AG10803 (cell line): ENCODE measurements at regions not wholly inside any gene's neighbourhood (a gene's known extent, or its start where the extent isn't known, plus 50 kb on each side); places are given as distances from the start of the nearest gene placed in this dataset.
"Not testable (repeated sequence)": the region's sequence is repeated elsewhere in the genome, so short reads cannot be mapped to it uniquely, and the experiment has no call there.

Source experiments
- DNase-seq: peaks from one replicate; pipeline ENCODE4 v3.0.0; 2010; ENCODE audit warnings: low read depth
- H3K4me3 ChIP-seq: 2 replicates; pipeline ENCODE4 v1.5.1; 2011; ENCODE audit warnings: mild to moderate bottlenecking, low read length, control low read depth
- CTCF ChIP-seq: conservative IDR thresholded peaks from 2 replicates; pipeline ENCODE4 v1.5.1; 2011; ENCODE audit warnings: mild to moderate bottlenecking, low read length, control low read depth, inconsistent platforms

DNA sequence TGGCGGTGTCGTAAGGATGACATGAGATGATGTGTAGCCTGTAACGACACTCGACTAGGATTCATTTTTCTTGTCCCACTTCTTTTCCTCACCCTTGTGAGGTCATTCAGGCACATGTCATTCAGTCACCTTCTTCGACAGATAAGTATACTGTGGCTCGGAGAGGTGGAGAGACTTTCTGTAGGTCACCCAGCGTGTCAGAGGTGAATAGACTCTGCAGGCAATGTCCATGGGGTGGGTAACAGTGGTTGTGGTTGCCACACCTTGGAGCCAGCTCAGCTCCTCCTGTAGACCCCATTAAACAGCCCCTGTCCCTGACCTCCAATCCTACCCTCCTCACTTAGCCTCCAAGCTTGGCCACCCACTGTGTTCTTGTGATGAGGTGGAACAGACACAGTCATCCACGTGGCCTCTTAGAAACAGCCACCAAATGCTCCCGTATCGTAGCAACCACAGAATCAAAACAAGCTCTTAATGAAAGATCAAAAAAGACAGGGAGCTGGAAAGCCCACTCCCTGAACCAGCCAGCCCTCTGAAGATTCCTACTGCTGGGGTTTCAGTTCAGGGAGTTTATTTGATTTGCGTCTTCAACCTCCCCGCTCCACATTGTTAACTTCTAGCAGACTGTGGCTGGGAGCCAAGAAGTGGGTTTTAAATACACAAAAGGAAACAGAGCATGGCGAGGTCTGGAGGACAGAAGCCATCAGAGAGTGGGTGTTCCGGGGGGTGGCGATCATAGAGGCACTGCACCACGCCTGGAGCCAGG is 89.0 kb upstream of the GRK3 start:
- peak; percentile 35 for DNase-seq
- no peak overlapping the region for H3K4me3 ChIP-seq
- no peak for TF ChIP-seq CTCF

DNA sequence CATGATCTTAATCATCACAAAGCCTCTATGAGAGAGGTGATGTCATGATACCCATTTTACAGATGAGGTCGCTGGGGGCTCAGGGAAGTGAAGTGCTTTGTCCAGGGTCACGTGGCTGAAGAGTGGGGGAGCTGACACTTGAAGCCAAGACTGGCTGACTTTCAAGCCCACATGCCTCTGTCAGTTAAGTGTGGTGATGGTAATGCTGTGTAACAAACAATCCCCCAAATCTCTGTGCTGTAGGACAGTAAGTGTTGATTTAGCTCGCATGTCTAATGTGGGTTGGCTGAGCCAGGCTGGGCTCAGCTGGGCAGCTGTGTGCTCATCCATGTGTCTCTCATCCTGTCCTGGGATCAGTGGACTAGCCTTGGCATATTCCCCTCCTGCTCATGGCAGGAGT is 87.1 kb upstream of the GRK3 start:
- DNase-seq = no peak
- no peak for TF ChIP-seq CTCF
- no peak overlapping the region for H3K4me3 ChIP-seq

GRCh38 chr22:25478111-25478510 is 86.4 kb upstream of the GRK3 start:
- no peak overlapping the region for H3K4me3 ChIP-seq
- no peak for DNase-seq
- no peak for TF ChIP-seq CTCF

DNA sequence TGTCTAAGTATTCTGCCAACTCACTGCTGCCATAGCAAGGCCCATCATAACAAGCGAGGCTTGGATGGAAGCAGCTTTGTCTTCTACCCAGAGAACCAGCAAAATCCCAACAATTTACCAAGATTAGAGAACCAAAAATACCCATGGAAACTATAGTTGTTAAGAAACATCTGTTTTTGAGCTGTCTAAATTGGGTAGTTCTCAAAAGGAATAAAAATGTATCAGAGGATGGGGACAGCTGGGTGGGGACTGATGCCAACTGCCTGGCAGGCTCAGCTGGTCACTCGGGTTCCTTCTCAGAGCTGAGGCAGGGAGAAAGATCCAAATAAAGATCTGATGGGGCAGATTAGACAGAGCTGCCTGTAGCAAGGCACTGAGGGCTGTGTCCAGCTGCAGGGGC is 85.9 kb upstream of the GRK3 start:
- TF ChIP-seq CTCF = no peak
- no peak for DNase-seq
- no peak overlapping the region for H3K4me3 ChIP-seq

GRCh38 chr22:25480868-25481267 is 83.6 kb upstream of the GRK3 start:
- not testable (repeated sequence) for H3K4me3 ChIP-seq, DNase-seq

- no peak for DNase-seq
- TF ChIP-seq CTCF = no peak
- no peak overlapping the region for H3K4me3 ChIP-seq
Measured at GRCh38 chr22:25482091-25482760, 82.2 kb upstream of the GRK3 start.

DNA sequence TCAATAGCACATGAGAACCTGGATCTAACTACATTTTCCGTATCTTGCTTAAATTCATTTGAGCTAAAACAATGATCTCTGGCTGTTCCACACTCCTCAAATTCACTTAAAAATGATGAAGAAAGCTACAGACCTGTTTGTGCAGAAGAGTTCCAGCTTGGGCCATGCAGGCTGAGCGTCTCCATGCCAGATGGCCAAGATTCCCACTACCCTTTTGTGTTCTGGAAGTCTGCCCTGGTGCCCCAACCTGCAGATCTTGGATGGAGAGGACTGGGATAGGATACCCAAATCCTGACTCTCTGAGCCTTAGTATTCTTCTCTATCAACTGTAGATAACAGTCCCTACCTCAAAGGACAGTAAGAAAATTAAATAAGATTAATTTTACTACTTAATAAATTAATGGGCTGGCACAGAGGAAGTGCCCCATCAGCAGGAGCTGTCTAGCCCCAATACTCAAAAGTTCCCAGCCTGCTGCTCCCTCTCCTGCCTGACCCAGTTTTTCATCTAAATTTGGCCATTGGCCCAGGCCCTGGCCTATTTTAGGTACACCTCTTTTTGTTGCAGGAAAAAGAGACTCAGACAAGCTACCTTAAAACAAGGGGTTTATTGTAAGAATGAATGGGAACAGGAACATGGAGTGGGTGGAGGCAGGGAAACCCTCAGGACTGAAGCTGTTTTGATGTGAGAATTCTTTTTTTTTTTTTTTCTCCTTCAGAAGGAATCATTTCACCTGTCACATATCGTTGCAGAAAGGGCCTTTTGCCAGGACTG is 81.4 kb upstream of the GRK3 start:
- no peak overlapping the region for H3K4me3 ChIP-seq
- TF ChIP-seq CTCF = no peak
- no peak for DNase-seq
